ENCODE measurements at regions not wholly inside any gene's neighbourhood (a gene's known extent, or its start where the extent isn't known, plus 50 kb on each side); places are given as distances from the start of the nearest gene placed in this dataset.

GRCh38 chr1:212495766-212496494 lies 63.2 kb downstream of the NENF start:
- peaks cover 6% of the 10 kb centered on the region for H3K27me3 Mint-ChIP-seq
- ChIA-PET CTCF (interaction anchor here (1.4 kb wide), 1 partner anchor 19 kb away, joined by 4 read pairs; no protein-coding TSS in a partner anchor), POLR2A (no interaction called here)
- intact Hi-C loops (cut with micrococcal nuclease) = no loop called here
- H3K4me3 Mint-ChIP-seq = no peak overlapping the region
- no peak for DNase-seq
- H3K4me1 Mint-ChIP-seq (ENCODE audit: low read depth) = no peaks in the 10 kb centered on the region
- H3K27ac Mint-ChIP-seq = no peak overlapping the region
- H3K36me3 Mint-ChIP-seq = no peaks in the 10 kb centered on the region
- no peaks in the 10 kb centered on the region for H3K9me3 Mint-ChIP-seq

- peaks cover 6% of the 10 kb centered on the region for H3K27me3 Mint-ChIP-seq
- no peaks in the 10 kb centered on the region for H3K36me3 Mint-ChIP-seq
- no peaks in the 10 kb centered on the region for H3K9me3 Mint-ChIP-seq
- H3K4me3 Mint-ChIP-seq = no peak overlapping the region
- no peak for DNase-seq
- no peaks in the 10 kb centered on the region for H3K4me1 Mint-ChIP-seq (ENCODE audit: low read depth)
- ChIA-PET POLR2A (no interaction called here), CTCF (interaction anchor here (0.5 to 0.9 kb wide), 2 partner anchors 19 to 837 kb away, joined by 3 to 4 read pairs; no protein-coding TSS in a partner anchor)
- H3K27ac Mint-ChIP-seq = no peak overlapping the region
- intact Hi-C loops (cut with micrococcal nuclease) = no loop called here
Observed at GRCh38 chr1:212496682-212497081, 64.0 kb downstream of the NENF start.

GRCh38 chr1:212497553-212497952 lies 64.8 kb downstream of the NENF start:
- no peaks in the 10 kb centered on the region for H3K9me3 Mint-ChIP-seq
- no peak overlapping the region for H3K27ac Mint-ChIP-seq
- POLR2A ChIA-PET = no interaction called here
- H3K36me3 Mint-ChIP-seq = no peaks in the 10 kb centered on the region
- CTCF ChIA-PET = interaction anchor here (0.9 kb wide), 1 partner anchor 20 kb away, joined by 3 read pairs; no protein-coding TSS in a partner anchor
- H3K4me3 Mint-ChIP-seq = no peak overlapping the region
- no peak for DNase-seq
- peaks cover 6% of the 10 kb centered on the region for H3K27me3 Mint-ChIP-seq
- no peaks in the 10 kb centered on the region for H3K4me1 Mint-ChIP-seq (ENCODE audit: low read depth)
- intact Hi-C loops (cut with micrococcal nuclease) = no loop called here

GRCh38 chr1:212498283-212499040 lies 65.7 kb downstream of the NENF start:
- H3K27ac Mint-ChIP-seq = no peak overlapping the region

GRCh38 chr1:212500351-212500750 lies 67.6 kb downstream of the NENF start:
- no peak for DNase-seq
- Mint-ChIP-seq H3K36me3 (no peaks in the 10 kb centered on the region), H3K9me3 (no peaks in the 10 kb centered on the region), H3K27ac (no peak overlapping the region), H3K4me3 (no peak overlapping the region), H3K27me3 (peaks cover 8% of the 10 kb centered on the region), H3K4me1 (ENCODE audit: low read depth) (no peaks in the 10 kb centered on the region)
- ChIA-PET CTCF (interaction anchor here (0.6 kb wide), 1 partner anchor 43 kb away, joined by 4 read pairs; no protein-coding TSS in a partner anchor), POLR2A (no interaction called here)
- intact Hi-C loops (cut with micrococcal nuclease) = no loop called here

More at GRCh38 chr1:212498283-212499040, 65.7 kb downstream of the NENF start:
- no peak overlapping the region for H3K4me3 Mint-ChIP-seq
- no peaks in the 10 kb centered on the region for H3K9me3 Mint-ChIP-seq
- H3K27me3 Mint-ChIP-seq = peaks cover 6% of the 10 kb centered on the region
- intact Hi-C loops (cut with micrococcal nuclease) = no loop called here
- no peaks in the 10 kb centered on the region for H3K36me3 Mint-ChIP-seq
- ChIA-PET CTCF (interaction anchor here (0.7 to 1.2 kb wide), 3 partner anchors 12 to 42 kb away, joined by 3 to 8 read pairs (median 5); no protein-coding TSS in a partner anchor), POLR2A (no interaction called here)
- no peak for DNase-seq
- H3K4me1 Mint-ChIP-seq (ENCODE audit: low read depth) = no peaks in the 10 kb centered on the region

- H3K4me3 Mint-ChIP-seq = no peak overlapping the region
- intact Hi-C loops (cut with micrococcal nuclease) = no loop called here
- H3K27me3 Mint-ChIP-seq = peaks cover 9% of the 10 kb centered on the region
- H3K4me1 Mint-ChIP-seq (ENCODE audit: low read depth) = no peaks in the 10 kb centered on the region
- no peaks in the 10 kb centered on the region for H3K9me3 Mint-ChIP-seq
- no peaks in the 10 kb centered on the region for H3K36me3 Mint-ChIP-seq
- no peak for DNase-seq
- CTCF ChIA-PET = interaction anchor here (0.6 kb wide), 1 partner anchor 43 kb away, joined by 4 read pairs; no protein-coding TSS in a partner anchor
- no peak overlapping the region for H3K27ac Mint-ChIP-seq
- POLR2A ChIA-PET = no interaction called here
Observed at GRCh38 chr1:212500983-212501382, 68.3 kb downstream of the NENF start.

GRCh38 chr1:212503714-212504113 lies 71.0 kb downstream of the NENF start:
- Mint-ChIP-seq H3K27ac (no peak overlapping the region), H3K4me1 (ENCODE audit: low read depth) (no peaks in the 10 kb centered on the region), H3K9me3 (no peaks in the 10 kb centered on the region), H3K4me3 (no peak overlapping the region), H3K27me3 (peaks cover 13% of the 10 kb centered on the region), H3K36me3 (no peaks in the 10 kb centered on the region)
- intact Hi-C loops (cut with micrococcal nuclease) = no loop called here
- CTCF ChIA-PET = no interaction called here
- no peak for DNase-seq
- POLR2A ChIA-PET = no interaction called here

GRCh38 chr1:212504171-212504803 lies 71.6 kb downstream of the NENF start:
- H3K4me1 Mint-ChIP-seq (ENCODE audit: low read depth) = no peaks in the 10 kb centered on the region
- CTCF ChIA-PET = no interaction called here
- H3K9me3 Mint-ChIP-seq = no peaks in the 10 kb centered on the region
- DNase-seq = peak; percentile 37
- no peak overlapping the region for H3K27ac Mint-ChIP-seq
- peaks cover 13% of the 10 kb centered on the region for H3K27me3 Mint-ChIP-seq
- intact Hi-C loops (cut with micrococcal nuclease) = no loop called here
- no peak overlapping the region for H3K4me3 Mint-ChIP-seq
- POLR2A ChIA-PET = no interaction called here
- no peaks in the 10 kb centered on the region for H3K36me3 Mint-ChIP-seq

GRCh38 chr1:212506666-212507065 lies 73.9 kb downstream of the NENF start:
- H3K27ac Mint-ChIP-seq = no peak overlapping the region
- intact Hi-C loops (cut with micrococcal nuclease) = no loop called here
- H3K36me3 Mint-ChIP-seq = no peaks in the 10 kb centered on the region
- DNase-seq = no peak
- H3K4me3 Mint-ChIP-seq = no peak overlapping the region
- no peaks in the 10 kb centered on the region for H3K4me1 Mint-ChIP-seq (ENCODE audit: low read depth)
- H3K27me3 Mint-ChIP-seq = peaks cover 9% of the 10 kb centered on the region
- POLR2A ChIA-PET = no interaction called here
- no peaks in the 10 kb centered on the region for H3K9me3 Mint-ChIP-seq
- CTCF ChIA-PET = no interaction called here

- H3K27ac Mint-ChIP-seq = no peak overlapping the region
- H3K27me3 Mint-ChIP-seq = peaks cover 16% of the 10 kb centered on the region
- intact Hi-C loops (cut with micrococcal nuclease) = no loop called here
- H3K4me1 Mint-ChIP-seq (ENCODE audit: low read depth) = no peaks in the 10 kb centered on the region
- ChIA-PET CTCF (no interaction called here), POLR2A (no interaction called here)
- no peaks in the 10 kb centered on the region for H3K9me3 Mint-ChIP-seq
- no peaks in the 10 kb centered on the region for H3K36me3 Mint-ChIP-seq
- no peak overlapping the region for H3K4me3 Mint-ChIP-seq
- DNase-seq = no peak
Observed at GRCh38 chr1:212507369-212507768, 74.6 kb downstream of the NENF start.

- DNase-seq = peak; percentile 36
- intact Hi-C loops (cut with micrococcal nuclease) = no loop called here
- POLR2A ChIA-PET = no interaction called here
- Mint-ChIP-seq H3K4me3 (no peak overlapping the region), H3K27me3 (peaks cover 54% of the 10 kb centered on the region), H3K27ac (no peak overlapping the region), H3K4me1 (ENCODE audit: low read depth) (peaks cover 12% of the 10 kb centered on the region), H3K36me3 (no peaks in the 10 kb centered on the region), H3K9me3 (no peaks in the 10 kb centered on the region)
- CTCF ChIA-PET = interaction anchor here (0.7 kb wide), 1 partner anchor 939 kb away, joined by 3 read pairs; no protein-coding TSS in a partner anchor
Observed at GRCh38 chr1:212512816-212513559, 80.3 kb downstream of the NENF start.

- H3K36me3 Mint-ChIP-seq = no peaks in the 10 kb centered on the region
- no peak overlapping the region for H3K27ac Mint-ChIP-seq
- no peak overlapping the region for H3K4me3 Mint-ChIP-seq
- intact Hi-C loops (cut with micrococcal nuclease) = no loop called here
- peaks cover 55% of the 10 kb centered on the region for H3K27me3 Mint-ChIP-seq
- peaks cover 12% of the 10 kb centered on the region for H3K4me1 Mint-ChIP-seq (ENCODE audit: low read depth)
- DNase-seq = no peak
- ChIA-PET CTCF (no interaction called here), POLR2A (no interaction called here)
- no peaks in the 10 kb centered on the region for H3K9me3 Mint-ChIP-seq
Observed at GRCh38 chr1:212513586-212513985, 80.9 kb downstream of the NENF start.
